Suprapubic skin (tissue), 3 donors: ENCODE measurements at regions not wholly inside any gene's neighbourhood (a gene's known extent, or its start where the extent isn't known, plus 50 kb on each side); places are given as distances from the start of the nearest gene placed in this dataset.

Source experiments
- POLR2A ChIP-seq, 2 donors: fragments of 450-650 bp; IDR thresholded peaks; one replicate each; pipeline ENCODE4 v1.6.1; 2017; ENCODE audit warnings: antibody characterized with exemption in 2 of 2, mild to moderate bottlenecking in 2 of 2, moderate library complexity in 2 of 2
- TF ChIP-seq, protein P1 (sequence below), 2 donors: fragments of 200-600 bp in 1 of 2; fragments of 450-650 bp in 1 of 2; sonication (generic) in 1 of 2; IDR thresholded peaks; one replicate each; pipeline ENCODE4 v1.5.1; 2016 to 2019; ENCODE audit warnings: antibody characterized with exemption in 2 of 2, mild to moderate bottlenecking in 1 of 2, moderate library complexity in 1 of 2

DNA sequence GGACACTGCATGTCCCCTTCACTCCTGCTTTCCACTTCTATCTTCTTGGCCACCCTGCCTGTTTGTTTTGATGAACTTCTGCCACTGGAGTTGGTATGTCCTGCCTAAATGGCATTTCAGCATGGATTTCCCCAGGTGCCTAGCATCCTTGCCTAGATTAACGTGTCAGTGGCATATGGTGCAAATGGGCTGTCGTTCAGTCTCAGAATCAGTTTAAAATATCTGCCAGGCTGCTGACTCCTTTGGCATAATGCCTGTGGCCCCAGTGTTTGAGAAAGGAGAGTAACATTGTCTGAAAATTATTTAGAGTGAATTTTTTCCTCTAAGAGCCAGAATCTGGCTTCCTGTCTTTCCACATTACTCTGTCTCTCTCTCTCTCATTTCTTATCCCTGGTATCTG, 64.9 kb upstream of the BARHL2 start:
- no peak for TF ChIP-seq POLR2A (IDR thresholded peaks at IDR 0.05)
- TF ChIP-seq, protein P1, sequence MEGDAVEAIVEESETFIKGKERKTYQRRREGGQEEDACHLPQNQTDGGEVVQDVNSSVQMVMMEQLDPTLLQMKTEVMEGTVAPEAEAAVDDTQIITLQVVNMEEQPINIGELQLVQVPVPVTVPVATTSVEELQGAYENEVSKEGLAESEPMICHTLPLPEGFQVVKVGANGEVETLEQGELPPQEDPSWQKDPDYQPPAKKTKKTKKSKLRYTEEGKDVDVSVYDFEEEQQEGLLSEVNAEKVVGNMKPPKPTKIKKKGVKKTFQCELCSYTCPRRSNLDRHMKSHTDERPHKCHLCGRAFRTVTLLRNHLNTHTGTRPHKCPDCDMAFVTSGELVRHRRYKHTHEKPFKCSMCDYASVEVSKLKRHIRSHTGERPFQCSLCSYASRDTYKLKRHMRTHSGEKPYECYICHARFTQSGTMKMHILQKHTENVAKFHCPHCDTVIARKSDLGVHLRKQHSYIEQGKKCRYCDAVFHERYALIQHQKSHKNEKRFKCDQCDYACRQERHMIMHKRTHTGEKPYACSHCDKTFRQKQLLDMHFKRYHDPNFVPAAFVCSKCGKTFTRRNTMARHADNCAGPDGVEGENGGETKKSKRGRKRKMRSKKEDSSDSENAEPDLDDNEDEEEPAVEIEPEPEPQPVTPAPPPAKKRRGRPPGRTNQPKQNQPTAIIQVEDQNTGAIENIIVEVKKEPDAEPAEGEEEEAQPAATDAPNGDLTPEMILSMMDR (IDR thresholded peaks at IDR 0.05): no peak
